OCI-LY7 (cell line): ENCODE measurements at regions not wholly inside any gene's neighbourhood (a gene's known extent, or its start where the extent isn't known, plus 50 kb on each side); places are given as distances from the start of the nearest gene placed in this dataset.

Experiments
- EZH2phosphoT487 ChIP-seq: fragments of 200-600 bp; sonication (generic); IDR thresholded peaks from 2 replicates; pipeline ENCODE4 v1.6.1; 2018; ENCODE audit warnings: low read depth, borderline replicate concordance, mild to moderate bottlenecking, mixed run types, antibody characterized with exemption, low read length, moderate library complexity, mixed read lengths
- TF ChIP-seq, protein P1 (sequence below): fragments of 200-600 bp; sonication (generic); conservative IDR thresholded peaks from 2 replicates; pipeline ENCODE4 v1.5.1; 2014; ENCODE audit warnings: mild to moderate bottlenecking, antibody characterized with exemption, low read length, moderate library complexity, mixed read lengths

DNA sequence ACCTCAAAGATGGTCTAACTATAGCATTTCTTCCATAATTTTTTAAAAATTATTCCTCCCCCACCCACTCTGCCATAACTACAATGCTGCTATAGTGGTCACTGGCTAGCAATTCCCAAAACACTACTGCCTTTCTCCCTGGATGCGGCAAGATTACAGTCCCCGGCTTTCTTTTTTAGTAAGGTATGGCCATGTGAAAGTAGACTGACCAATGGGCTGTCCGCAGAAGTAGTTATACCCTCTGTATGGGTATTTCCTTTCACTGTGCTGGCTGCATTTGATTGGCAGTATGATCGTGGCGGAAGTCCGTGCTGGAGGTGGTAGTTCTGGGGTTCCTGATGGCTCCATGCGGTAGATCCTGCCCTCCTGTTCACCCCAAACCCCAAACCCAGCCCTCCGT lies 166.0 kb downstream of the FBXO8 start:
- TF ChIP-seq, protein P1, sequence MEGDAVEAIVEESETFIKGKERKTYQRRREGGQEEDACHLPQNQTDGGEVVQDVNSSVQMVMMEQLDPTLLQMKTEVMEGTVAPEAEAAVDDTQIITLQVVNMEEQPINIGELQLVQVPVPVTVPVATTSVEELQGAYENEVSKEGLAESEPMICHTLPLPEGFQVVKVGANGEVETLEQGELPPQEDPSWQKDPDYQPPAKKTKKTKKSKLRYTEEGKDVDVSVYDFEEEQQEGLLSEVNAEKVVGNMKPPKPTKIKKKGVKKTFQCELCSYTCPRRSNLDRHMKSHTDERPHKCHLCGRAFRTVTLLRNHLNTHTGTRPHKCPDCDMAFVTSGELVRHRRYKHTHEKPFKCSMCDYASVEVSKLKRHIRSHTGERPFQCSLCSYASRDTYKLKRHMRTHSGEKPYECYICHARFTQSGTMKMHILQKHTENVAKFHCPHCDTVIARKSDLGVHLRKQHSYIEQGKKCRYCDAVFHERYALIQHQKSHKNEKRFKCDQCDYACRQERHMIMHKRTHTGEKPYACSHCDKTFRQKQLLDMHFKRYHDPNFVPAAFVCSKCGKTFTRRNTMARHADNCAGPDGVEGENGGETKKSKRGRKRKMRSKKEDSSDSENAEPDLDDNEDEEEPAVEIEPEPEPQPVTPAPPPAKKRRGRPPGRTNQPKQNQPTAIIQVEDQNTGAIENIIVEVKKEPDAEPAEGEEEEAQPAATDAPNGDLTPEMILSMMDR: no peak
- TF ChIP-seq EZH2phosphoT487: no peak
